ENCODE measurements at regions not wholly inside any gene's neighbourhood (a gene's known extent, or its start where the extent isn't known, plus 50 kb on each side); places are given as distances from the start of the nearest gene placed in this dataset.

GRCh38 chr1:218139761-218140160 lies 145.3 kb upstream of the RRP15 start:
- Mint-ChIP-seq H3K4me1 (ENCODE audit: low read depth) (no peaks in the 10 kb centered on the region), H3K4me3 (ENCODE audit: unreplicated experiment) (no peak overlapping the region), H3K9me3 (ENCODE audit: low read depth) (no peaks in the 10 kb centered on the region), H3K27ac (ENCODE audit: unreplicated experiment) (no peak overlapping the region), H3K36me3 (ENCODE audit: low read depth) (no peaks in the 10 kb centered on the region), H3K27me3 (ENCODE audit: low read depth) (peaks cover 10% of the 10 kb centered on the region)
- DNase-seq (ENCODE audit: low spot score): no peak
- TF ChIP-seq CTCF (IDR thresholded peaks at IDR 0.05): no peak

DNA sequence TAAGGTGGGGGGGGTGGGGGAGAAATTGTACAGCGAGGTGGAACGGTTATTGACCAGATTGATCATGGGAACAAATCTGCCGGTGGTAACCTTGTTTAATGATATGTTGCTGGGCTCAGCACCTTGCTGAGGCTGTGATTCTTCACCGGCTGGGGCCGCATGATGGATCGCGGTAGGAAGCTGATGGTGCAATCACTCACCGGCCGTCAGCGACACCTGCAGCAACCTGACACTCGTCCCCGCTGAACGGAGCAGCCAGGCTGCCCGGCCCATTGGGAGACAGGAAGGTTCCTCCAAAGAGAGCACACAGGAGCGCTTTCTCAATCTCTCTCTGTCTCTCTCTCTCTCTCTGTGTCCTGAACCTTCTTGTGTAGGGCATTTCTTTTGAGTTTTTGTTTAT lies 128.5 kb upstream of the RRP15 start:
- Mint-ChIP-seq H3K9me3 (ENCODE audit: low read depth) (no peaks in the 10 kb centered on the region), H3K4me1 (ENCODE audit: low read depth) (no peaks in the 10 kb centered on the region), H3K27ac (ENCODE audit: unreplicated experiment) (no peak overlapping the region), H3K27me3 (ENCODE audit: low read depth) (peaks cover 63% of the 10 kb centered on the region), H3K4me3 (ENCODE audit: unreplicated experiment) (no peak overlapping the region), H3K36me3 (ENCODE audit: low read depth) (peaks cover 2% of the 10 kb centered on the region)
- TF ChIP-seq CTCF (IDR thresholded peaks at IDR 0.05): no peak
- DNase-seq (ENCODE audit: low spot score): no peak

DNA sequence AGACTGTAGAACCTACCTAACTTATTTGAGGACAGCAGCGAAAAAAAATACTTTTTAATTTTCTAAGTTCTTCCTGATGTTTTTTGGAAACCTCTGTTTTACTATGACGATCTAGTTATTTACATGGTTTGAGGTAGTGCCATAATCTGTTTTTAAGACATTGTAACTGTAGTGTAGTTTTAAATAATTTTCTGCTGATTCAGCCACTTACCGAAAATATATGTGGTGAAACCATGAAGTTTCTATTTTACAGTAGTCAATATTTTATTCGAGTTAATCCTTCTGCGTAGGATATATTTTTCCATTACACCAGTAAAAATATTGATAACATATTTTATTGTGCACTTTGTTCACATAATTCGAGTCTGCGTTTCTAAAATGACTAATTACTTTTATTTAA lies 121.7 kb upstream of the RRP15 start:
- Mint-ChIP-seq H3K4me3 (ENCODE audit: unreplicated experiment) (no peak overlapping the region), H3K36me3 (ENCODE audit: low read depth) (no peaks in the 10 kb centered on the region), H3K27me3 (ENCODE audit: low read depth) (peaks cover 65% of the 10 kb centered on the region), H3K9me3 (ENCODE audit: low read depth) (no peaks in the 10 kb centered on the region), H3K4me1 (ENCODE audit: low read depth) (peaks cover 15% of the 10 kb centered on the region), H3K27ac (ENCODE audit: unreplicated experiment) (no peak overlapping the region)
- DNase-seq (ENCODE audit: low spot score): no peak
- no peak for TF ChIP-seq CTCF (IDR thresholded peaks at IDR 0.05)

DNA sequence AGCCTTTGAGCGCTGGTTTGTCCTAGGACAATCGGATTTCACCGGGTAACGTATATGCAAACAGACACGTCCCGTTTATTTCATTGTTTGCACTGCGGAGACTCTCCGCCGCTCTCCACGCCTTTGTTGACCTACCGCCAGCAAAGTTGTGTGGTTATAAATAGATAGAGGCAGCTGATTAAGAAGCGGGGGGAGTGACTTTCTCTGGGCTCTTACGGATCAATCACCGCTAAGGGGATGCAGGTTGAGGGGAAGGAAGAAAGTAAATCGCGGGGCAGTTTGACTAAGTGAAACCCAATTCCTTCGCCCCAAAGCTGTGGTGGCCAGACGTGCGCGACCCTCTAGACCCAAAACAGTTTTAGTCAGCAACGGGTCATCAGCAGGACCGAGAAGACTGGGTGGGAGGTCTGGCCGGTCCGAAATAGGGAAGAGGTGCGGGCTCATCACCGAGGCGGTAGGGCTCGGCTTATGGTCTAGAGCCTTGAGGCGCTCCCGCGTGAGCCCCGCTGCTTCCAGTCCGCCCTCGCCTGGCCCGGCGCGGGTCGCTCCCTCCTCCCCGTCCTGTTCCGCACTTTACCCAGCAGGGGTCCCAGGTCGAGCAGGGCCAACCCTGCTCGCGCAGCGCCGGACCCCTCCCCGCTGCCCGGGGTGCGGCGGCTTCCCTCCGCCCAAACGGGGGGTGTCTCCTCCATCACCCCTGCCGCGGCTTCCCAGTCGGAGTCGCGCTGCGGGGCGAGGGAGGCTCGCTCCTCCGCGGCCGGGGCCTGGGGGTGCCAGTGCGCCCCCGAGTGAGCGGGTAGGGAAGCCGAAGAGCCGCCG lies 120.8 kb upstream of the RRP15 start:
- Mint-ChIP-seq H3K27me3 (ENCODE audit: low read depth) (peaks cover 65% of the 10 kb centered on the region), H3K9me3 (ENCODE audit: low read depth) (no peaks in the 10 kb centered on the region), H3K4me1 (ENCODE audit: low read depth) (peaks cover 15% of the 10 kb centered on the region), H3K36me3 (ENCODE audit: low read depth) (no peaks in the 10 kb centered on the region), H3K4me3 (ENCODE audit: unreplicated experiment) (peak overlapping the region; percentile 64), H3K27ac (ENCODE audit: unreplicated experiment) (no peak overlapping the region)
- DNase-seq (ENCODE audit: low spot score): no peak
- TF ChIP-seq CTCF (IDR thresholded peaks at IDR 0.05): peak; percentile 25

DNA sequence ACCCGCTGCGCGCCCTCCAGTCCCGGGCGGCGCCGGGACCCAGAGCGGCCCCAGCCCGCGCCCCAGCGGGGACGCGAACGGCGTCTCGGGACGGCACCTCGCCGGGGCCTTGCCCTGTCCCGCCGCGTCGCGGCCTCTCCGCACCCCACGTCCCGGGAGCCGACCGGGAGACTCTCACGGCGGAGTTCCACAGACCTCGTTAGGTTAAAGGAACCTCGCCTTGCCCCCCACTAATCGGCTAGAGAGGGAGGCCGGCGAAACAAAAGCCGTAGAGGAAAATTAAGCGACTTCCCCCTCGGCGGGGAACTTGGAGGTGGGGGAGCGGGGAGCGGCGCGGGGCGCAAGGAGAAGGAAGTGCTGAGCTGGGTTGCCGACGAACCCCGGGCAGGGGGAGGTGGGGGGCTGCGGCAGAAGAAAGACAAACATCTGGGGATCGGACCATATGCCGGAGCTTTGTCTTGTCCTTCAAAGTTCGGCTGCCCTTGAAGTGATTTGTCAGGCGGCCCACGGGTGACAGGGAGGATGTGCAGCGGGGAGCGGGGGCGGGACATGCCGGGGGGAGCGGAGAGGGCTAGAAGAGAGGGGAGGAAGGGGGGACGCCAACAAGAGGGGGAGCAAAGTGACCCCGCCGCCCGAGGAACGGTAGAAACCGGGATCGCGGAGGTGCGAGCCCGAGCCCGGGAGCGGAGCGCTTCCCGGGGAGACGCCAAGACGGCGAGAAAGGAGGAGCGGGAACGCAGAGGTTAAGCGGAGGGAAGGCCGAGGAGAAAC lies 120.0 kb upstream of the RRP15 start:
- Mint-ChIP-seq H3K36me3 (ENCODE audit: low read depth) (no peaks in the 10 kb centered on the region), H3K4me1 (ENCODE audit: low read depth) (peaks cover 15% of the 10 kb centered on the region), H3K27me3 (ENCODE audit: low read depth) (peaks cover 67% of the 10 kb centered on the region), H3K9me3 (ENCODE audit: low read depth) (no peaks in the 10 kb centered on the region), H3K4me3 (ENCODE audit: unreplicated experiment) (peak overlapping the region; percentile 57), H3K27ac (ENCODE audit: unreplicated experiment) (no peak overlapping the region)
- TF ChIP-seq CTCF (IDR thresholded peaks at IDR 0.05): peak; percentile 1
- DNase-seq (ENCODE audit: low spot score): no peak

All from chondrocyte (in vitro differentiated cells).